ENCODE measurements at regions not wholly inside any gene's neighbourhood (a gene's known extent, or its start where the extent isn't known, plus 50 kb on each side); places are given as distances from the start of the nearest gene placed in this dataset.

GRCh38 chrX:39888730-39889129, 209.0 kb downstream of the BCOR start:
- no peak for DNase-seq

DNA sequence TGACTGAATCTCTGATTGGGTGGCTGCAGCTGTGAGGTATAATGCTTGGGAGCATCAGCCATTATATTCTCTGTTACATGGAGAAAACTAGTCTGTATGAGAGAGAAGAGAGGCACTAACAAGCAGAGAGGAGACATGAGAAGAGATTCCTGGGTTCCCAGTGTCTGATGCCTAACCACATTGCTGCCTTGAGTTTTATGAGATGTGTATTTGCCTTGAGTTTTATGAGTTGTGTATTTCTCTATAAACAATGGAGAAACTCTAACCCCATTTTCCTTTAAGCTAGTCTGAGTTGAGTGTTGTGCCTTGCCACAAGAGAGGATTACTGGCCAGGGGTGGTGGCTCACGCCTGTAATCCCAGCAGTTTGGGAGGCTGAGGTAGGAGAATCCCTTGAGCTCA, 208.1 kb downstream of the BCOR start:
- DNase-seq: no peak

- no peak for DNase-seq
Observed at GRCh38 chrX:39890807-39891206, 207.0 kb downstream of the BCOR start.

DNA sequence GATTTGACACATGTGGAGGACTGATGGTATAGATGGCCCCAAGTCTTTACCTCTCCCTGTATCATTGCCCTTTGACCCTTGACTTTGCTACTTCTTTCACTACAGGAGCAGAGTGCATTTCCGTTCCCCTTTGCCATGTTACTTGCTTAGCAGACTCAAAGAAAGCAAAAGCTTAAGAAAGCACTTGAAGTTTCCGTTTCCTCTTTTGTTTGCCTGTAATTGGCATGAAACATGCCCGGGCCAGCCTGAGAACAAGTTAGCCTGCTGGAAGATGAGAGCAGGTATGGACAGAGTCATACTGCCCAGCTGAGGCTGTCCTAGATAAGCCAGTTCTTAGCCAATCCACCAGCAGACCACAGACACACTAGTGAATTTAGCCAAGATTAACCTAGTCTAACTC, 206.0 kb downstream of the BCOR start:
- no peak for DNase-seq

- DNase-seq: no peak
Observed at GRCh38 chrX:39893417-39894338, 204.1 kb downstream of the BCOR start.

DNA sequence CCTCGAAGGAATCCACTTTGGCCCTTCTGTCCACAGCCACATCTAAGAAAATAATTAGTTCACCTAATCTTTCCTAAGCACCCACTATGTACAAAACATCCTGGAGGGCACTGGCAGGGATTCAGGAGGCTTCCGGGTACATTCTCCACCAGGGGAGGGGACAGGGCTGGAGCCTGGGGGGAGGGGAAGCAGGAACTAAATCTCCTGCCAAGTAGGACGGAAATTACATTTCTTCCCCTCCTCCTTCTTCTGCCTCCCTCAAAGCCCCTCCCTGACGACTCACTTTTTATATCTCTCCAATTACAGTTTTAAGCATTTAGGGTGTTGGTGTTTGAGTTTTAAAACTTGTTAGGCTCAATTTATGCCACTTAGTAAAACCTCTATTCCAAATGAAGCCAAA, 203.1 kb downstream of the BCOR start:
- no peak for DNase-seq

DNA sequence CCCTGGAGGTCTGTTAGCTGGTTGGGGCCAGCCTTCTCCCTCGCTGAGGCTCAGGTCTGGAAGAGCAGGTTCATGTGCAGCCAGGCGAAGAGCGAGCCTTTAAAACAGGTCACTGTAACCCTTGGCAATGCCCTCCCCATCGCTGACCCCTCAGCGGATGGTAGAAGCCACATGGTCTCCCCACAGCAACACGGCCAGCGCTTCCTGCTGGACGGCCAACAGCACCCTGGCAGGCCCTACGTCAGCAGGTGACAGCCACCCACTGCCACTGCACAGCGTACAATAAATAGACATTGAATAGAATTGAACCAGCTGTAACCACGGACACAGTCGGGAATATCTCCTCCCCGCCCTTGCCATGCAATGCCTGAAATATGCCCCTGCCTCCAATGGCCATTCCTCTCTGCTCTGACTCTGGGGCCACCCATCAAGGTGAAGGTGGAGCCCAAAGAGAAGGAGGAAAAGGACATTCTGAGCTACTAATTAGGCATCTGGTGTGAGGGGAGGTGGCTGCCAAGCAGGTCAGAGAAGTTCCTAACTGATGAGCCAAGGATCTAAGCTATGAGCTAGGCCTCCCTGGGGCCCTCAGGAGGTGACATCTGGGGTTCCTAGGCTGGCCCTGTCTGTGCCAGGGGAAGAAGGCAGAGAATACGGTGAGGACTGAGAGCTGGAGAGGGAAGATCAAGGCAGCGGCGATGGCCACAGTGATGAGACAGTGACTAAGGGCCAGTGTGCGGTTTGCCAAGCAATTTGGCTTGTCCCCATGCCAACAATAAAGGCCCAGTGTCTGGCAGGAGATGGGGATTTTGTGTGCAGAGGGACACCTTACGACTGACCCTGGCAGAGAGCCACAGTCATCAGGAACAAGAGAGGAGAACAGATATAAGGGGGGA, 202.3 kb downstream of the BCOR start:
- no peak for DNase-seq

DNA sequence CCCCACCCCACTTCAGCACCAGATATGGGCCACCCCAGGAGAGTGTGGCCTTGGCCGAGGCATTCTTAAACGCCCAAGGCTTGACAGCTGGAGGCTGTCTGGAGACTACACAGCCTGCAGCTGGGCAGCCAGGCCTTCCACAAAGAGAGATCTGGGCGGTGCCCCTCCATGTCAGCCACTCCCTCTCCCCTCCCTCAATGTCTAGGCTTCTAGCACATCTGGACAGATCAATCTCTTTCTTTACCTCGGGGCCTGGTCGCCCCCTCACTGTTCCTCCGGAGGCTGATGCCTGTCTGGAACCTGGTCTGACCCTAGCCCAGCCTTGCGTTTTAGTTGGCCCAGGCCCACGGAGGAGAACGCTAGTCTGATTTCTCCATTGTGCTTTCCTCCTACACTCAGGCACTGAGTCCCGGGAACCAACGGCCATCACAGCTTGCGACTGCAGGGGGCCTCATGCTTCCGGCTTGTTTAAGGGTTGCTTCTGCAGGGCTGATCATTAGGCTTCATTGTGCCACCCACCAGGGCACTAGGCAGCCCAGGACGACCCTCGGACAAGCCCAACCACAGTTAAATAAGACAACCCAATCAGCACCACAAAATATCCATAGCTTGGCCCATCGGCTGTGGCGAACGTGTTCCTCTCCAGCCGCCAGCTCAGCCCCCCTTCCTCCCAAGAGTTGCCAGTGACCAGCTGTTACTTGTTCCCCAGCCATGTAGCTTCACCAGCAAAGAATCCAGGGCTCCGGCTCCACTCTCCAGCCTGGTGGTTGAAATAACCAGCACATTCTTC, 200.6 kb downstream of the BCOR start:
- DNase-seq: no peak

DNA sequence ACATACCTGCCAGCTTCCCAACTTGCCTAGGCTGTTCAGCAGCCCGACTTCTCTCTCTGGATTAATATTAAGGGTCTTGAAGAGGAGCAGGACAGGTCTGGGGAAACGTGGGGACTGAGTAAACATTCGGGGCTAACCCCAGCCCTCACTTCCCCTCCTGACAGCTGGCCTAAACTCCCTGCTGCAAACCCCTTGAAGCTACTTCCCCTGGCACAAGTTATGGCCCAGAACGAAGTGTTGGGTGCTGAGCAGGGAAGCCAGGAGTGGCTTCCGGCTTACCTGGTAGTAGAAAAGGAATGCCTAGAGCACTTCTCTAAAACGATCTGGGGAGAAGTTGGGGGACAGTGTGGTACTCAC, 200.0 kb downstream of the BCOR start:
- DNase-seq: no peak

- DNase-seq: no peak
Observed at GRCh38 chrX:39898147-39898546, 199.6 kb downstream of the BCOR start.

- no peak for DNase-seq
Observed at GRCh38 chrX:39899059-39899458, 198.7 kb downstream of the BCOR start.

GRCh38 chrX:39899856-39900776, 197.6 kb downstream of the BCOR start:
- no peak for DNase-seq

GRCh38 chrX:39900777-39901170, 197.0 kb downstream of the BCOR start:
- no peak for DNase-seq

- DNase-seq: no peak
Observed at GRCh38 chrX:39903343-39903742, 194.4 kb downstream of the BCOR start.

- DNase-seq: peak; percentile 12
Observed at GRCh38 chrX:39903937-39904336, 193.8 kb downstream of the BCOR start.

DNA sequence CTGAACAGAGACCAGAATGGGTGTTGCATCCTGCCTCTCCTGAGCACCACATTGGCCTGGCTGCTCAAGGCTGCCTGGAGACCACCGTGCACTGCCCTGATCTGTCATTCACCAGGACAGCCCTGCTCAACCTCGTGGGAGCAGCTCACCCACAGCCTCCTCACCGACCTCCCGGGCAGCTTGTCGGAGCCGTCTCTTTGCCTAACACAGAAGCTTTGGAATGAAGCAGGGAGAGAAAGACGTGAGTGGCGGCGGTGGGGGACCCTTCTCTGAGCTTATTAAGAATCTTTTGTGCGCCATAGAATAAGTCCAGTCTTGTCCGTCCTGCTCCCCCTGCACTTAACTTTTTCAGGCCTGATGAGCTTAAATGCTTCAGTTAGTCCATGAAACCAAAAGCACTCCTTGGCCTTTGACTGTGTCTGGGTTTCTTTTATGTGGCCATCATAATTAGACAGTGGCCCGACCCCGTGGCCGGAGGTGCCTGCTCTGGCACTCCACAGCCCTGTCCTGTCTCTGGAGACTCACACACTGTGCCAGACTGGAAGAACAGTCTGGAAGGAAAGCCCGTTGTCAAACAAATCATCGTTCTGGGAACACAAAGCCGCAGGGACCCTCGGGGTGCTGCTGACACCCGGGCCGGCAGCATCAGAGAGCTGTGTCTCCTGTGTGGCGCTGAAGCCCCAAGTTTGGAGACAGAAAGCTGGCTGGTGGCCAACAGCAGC, 192.8 kb downstream of the BCOR start:
- no peak for DNase-seq

DNA sequence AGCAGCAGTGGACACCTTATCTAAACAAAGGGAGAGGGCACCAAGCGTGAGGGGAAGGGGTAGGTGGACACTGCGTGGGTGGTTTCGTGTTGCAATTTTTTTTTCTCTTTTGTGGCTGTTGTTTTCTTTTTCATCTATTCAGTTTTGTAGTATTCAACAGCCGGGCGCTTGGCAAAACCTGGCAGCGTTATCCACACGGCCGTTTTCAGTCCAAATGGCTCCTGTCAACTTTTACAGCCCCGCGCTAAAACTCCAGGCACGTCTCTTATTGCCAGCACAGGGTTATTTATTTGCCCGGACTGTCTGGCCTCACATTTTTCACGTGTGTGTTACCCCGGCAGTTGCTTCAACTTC, 192.2 kb downstream of the BCOR start:
- no peak for DNase-seq

DNA sequence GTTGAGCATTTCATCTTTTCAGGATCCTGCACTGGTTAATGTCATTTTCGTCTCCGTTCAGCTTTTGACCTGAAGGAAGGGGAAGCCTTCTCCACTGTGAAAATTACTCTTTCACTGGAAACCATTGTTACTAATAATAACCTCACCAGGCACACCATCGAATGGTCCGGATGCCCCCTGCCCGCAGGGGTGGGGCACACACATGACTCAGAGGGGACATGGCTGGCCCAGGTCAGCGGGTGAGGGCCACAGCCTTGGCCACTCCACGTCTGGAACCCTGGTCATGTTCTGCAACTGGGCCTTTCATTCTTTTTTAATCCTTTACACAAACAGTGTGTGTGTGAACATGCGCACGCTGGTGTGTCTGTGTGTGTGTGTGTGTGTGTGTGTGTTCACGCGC, 191.8 kb downstream of the BCOR start:
- no peak for DNase-seq

DNA sequence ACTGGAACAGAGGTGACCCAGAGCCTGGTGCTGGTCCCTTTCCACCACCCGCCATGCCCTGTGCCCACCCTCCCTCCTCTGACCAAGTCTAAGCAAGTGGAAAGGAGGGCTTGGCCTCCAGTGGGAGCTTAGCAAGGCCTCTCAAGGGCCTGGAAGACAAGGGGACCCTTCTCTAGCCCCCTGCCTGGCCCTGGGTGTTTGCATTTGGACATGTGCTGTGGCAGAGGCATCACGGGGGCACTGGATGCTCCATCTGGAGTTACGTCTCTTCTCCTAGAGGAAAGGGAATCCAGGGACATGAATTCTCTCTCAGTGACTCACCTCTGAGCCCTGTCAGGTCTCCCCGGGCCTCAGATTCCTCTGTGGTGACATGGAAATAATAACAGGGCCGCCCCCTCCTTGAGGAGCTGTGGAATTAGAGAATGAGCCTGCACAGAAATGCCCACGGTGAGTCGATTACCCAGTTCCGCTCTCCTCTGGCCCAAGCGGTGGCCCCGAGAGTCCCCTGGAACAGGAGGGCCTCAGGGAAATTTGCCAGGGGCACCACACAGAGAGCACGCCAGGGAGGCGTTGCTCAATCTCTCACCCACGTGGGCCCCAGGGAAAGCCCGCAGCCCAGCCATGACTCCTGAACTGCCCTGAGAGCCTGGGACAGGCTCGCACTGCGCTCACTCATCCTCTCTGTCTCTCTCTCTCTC, 189.6 kb downstream of the BCOR start:
- no peak for DNase-seq

DNA sequence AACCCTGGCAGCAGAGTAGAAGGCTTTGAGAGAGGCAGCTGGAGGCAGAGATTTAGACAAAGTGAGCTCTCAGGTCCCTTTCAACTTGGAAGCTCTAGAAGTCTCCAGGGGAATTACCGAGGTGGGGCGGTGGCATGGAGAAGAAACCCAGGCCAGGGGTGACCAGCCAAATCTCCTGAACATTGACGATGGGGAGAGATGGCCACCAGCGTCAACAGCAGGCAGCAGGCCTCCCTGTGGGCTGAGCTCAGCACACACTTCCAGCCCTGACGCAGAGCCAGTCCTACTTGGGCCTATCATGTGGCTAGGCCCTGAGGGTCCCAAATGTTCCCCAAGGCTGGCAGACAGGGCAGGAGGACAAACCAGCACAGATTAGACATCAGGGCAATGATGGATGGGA, 187.8 kb downstream of the BCOR start:
- no peak for DNase-seq

DNA sequence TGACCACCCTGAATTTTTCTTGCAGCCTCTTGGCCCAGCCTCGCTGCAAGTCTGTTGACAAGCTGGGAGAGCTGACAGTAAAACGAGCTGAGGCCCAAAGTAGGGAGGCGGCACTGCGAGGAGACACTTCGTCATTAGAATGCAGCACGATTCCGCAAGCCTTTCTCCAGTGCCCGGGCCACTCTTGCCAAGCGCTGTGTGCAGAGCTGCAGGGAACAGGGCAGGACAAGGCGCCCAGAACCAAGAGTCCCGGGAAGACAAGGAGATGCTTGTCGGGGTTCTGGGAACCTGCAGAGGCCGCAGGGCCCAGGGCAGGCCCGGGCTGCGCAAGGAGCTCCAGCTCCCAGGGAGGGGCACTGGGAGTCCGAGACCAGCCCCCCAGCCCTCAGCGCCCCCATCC, 187.1 kb downstream of the BCOR start:
- no peak for DNase-seq

Measured in activated naive CD4-positive, alpha-beta T cell treated with Interleukin-2 at 50 U/mL for 16 hours (primary cell).